OCI-LY3 (cell line): ENCODE measurements at regions not wholly inside any gene's neighbourhood (a gene's known extent, or its start where the extent isn't known, plus 50 kb on each side); places are given as distances from the start of the nearest gene placed in this dataset.

Source experiments
- H2AFZ ChIP-seq: fragments of 200-600, 300-600 bp; shearing (Covaris generic); 2 replicates; pipeline ENCODE4 v1.6.0; 2014; ENCODE audit warnings: antibody characterized with exemption, low read depth, low read length
- H3K27ac ChIP-seq: fragments of 200-600, 300-600 bp; sonication (generic); 2 replicates; pipeline ENCODE4 v1.5.1; 2014; ENCODE audit warnings: mild to moderate bottlenecking, low read length, moderate library complexity, mixed read lengths
- H3K27me3 ChIP-seq: fragments of 200-600, 300-600 bp; sonication (generic); 2 replicates; pipeline ENCODE4 v1.6.1; 2014; ENCODE audit warnings: low read depth, low read length, mixed read lengths
- H3K36me3 ChIP-seq: fragments of 200-600, 300-600 bp; sonication (generic); replicated peaks from 2 replicates; pipeline ENCODE3; 2014; ENCODE audit warnings: low read depth, low read length, mixed read lengths
- H3K4me1 ChIP-seq: fragments of 300-600, 200-600 bp; sonication (generic); 2 replicates; pipeline ENCODE4 v1.6.1; 2014; ENCODE audit warnings: low read length, mixed read lengths
- H3K4me2 ChIP-seq: fragments of 200-600, 300-600 bp; sonication (generic); 2 replicates; pipeline ENCODE4 v1.6.1; 2014; ENCODE audit warnings: low read length, mixed read lengths
- H3K4me3 ChIP-seq: fragments of 300-600, 200-600 bp; sonication (generic); 2 replicates; pipeline ENCODE4 v1.5.1; 2014; ENCODE audit warnings: antibody characterized with exemption, mild to moderate bottlenecking, low read length, moderate library complexity
- H3K79me2 ChIP-seq: fragments of 300-600, 200-600 bp; shearing (Covaris generic); 2 replicates; pipeline ENCODE4 v1.6.1; 2014; ENCODE audit warnings: mild to moderate bottlenecking, low read length, mixed read lengths
- H3K9ac ChIP-seq: fragments of 300-600, 200-600 bp; shearing (Covaris generic); 2 replicates; pipeline ENCODE4 v1.6.0; 2014; ENCODE audit warnings: mild to moderate bottlenecking, low read length, moderate library complexity
- H3K9me3 ChIP-seq: fragments of 200-600, 300-600 bp; shearing (Covaris generic); 2 replicates; pipeline ENCODE4 v1.6.1; 2014; ENCODE audit warnings: low read length, mixed read lengths; ENCODE audit not compliant: insufficient read depth
- H4K20me1 ChIP-seq: fragments of 200-600, 300-600 bp; sonication (generic); 2 replicates; pipeline ENCODE4 v1.6.1; 2016; ENCODE audit warnings: low read length, mixed read lengths; ENCODE audit not compliant: insufficient read depth
- CTCF ChIP-seq: fragments of 200-600, 300-600 bp; sonication (generic); IDR thresholded peaks from 2 replicates; pipeline ENCODE4 v1.5.1; 2014; ENCODE audit warnings: antibody characterized with exemption, low read length, low read depth
- EZH2phosphoT487 ChIP-seq: fragments of 200-600 bp; shearing (Covaris generic); IDR thresholded peaks from 2 replicates; pipeline ENCODE4 v1.6.1; 2018; ENCODE audit warnings: antibody characterized with exemption, mixed run types, low read depth

GRCh38 chr5:52255308-52255707 is 532.4 kb upstream of the ITGA1 start:
- Histone ChIP-seq H3K4me3 (no peak overlapping the region), H3K4me1 (no peaks in the 10 kb centered on the region), H3K79me2 (no peaks in the 10 kb centered on the region), H3K27me3 (no peaks in the 10 kb centered on the region), H3K9ac (no peak overlapping the region), H3K36me3 (no peaks in the 10 kb centered on the region), H3K9me3 (no peaks in the 10 kb centered on the region), H2AFZ (no peak overlapping the region), H4K20me1 (no peaks in the 10 kb centered on the region), H3K4me2 (no peak overlapping the region), H3K27ac (no peak overlapping the region)
- TF ChIP-seq CTCF (no peak), EZH2phosphoT487 (no peak)

- TF ChIP-seq CTCF (no peak), EZH2phosphoT487 (no peak)
- no peak overlapping the region for H3K9ac ChIP-seq
- peaks cover 10% of the 10 kb centered on the region for H3K36me3 ChIP-seq
- H3K4me1 ChIP-seq, result peaks cover 21% of the 10 kb centered on the region
- H4K20me1 ChIP-seq, result no peaks in the 10 kb centered on the region
- H3K27ac ChIP-seq, result peak overlapping the region; percentile 82
- 0 out of 2 replicates have a peak, but pooled peaks cover 3% of the 10 kb centered on the region for H3K9me3 ChIP-seq
- peak overlapping the region; percentile 41 for H3K4me2 ChIP-seq
- H3K4me3 ChIP-seq, result peak overlapping the region; percentile 16; the same call in 1 of the 2 replicates
- H2AFZ ChIP-seq, result peak overlapping the region; percentile 41; the same call in 1 of the 2 replicates
- H3K79me2 ChIP-seq, result no peaks in the 10 kb centered on the region
- no peaks in the 10 kb centered on the region for H3K27me3 ChIP-seq
Measured at GRCh38 chr5:52262844-52263243, 524.9 kb upstream of the ITGA1 start.

- no peaks in the 10 kb centered on the region for H4K20me1 ChIP-seq
- H3K36me3 ChIP-seq, result peaks cover 12% of the 10 kb centered on the region
- TF ChIP-seq CTCF (no peak), EZH2phosphoT487 (no peak)
- peaks cover 62% of the 10 kb centered on the region for H3K4me1 ChIP-seq
- peak overlapping the region; percentile 60 for H3K4me3 ChIP-seq
- no peaks in the 10 kb centered on the region for H3K79me2 ChIP-seq
- peak overlapping the region; percentile 55; the same call in 1 of the 2 replicates for H3K9ac ChIP-seq
- H3K9me3 ChIP-seq, result no peaks in the 10 kb centered on the region
- H2AFZ ChIP-seq, result peak overlapping the region; percentile 89; the same call in 1 of the 2 replicates
- H3K27me3 ChIP-seq, result no peaks in the 10 kb centered on the region
- H3K27ac ChIP-seq, result peak overlapping the region; percentile 61
- H3K4me2 ChIP-seq, result peak overlapping the region; percentile 74
Measured at GRCh38 chr5:52269401-52269800, 518.3 kb upstream of the ITGA1 start.

- peak overlapping the region; percentile 61 for H3K27ac ChIP-seq
- H3K27me3 ChIP-seq, result no peaks in the 10 kb centered on the region
- TF ChIP-seq EZH2phosphoT487, result no peak
- no peak for TF ChIP-seq CTCF
- H3K9ac ChIP-seq, result peak overlapping the region; percentile 55
- no peaks in the 10 kb centered on the region for H3K9me3 ChIP-seq
- no peaks in the 10 kb centered on the region for H3K79me2 ChIP-seq
- peak overlapping the region; percentile 74 for H3K4me2 ChIP-seq
- H2AFZ ChIP-seq, result peak overlapping the region; percentile 89; the same call in 1 of the 2 replicates
- peaks cover 16% of the 10 kb centered on the region for H3K36me3 ChIP-seq
- peak overlapping the region; percentile 60 for H3K4me3 ChIP-seq
- H4K20me1 ChIP-seq, result no peaks in the 10 kb centered on the region
- H3K4me1 ChIP-seq, result peaks cover 67% of the 10 kb centered on the region
Measured at GRCh38 chr5:52269859-52270258, 517.9 kb upstream of the ITGA1 start.
